IMR-90 (cell line): ENCODE measurements at regions not wholly inside any gene's neighbourhood (a gene's known extent, or its start where the extent isn't known, plus 50 kb on each side); places are given as distances from the start of the nearest gene placed in this dataset.

Experiments
- CEBPB ChIP-seq: IDR thresholded peaks from 2 replicates; pipeline ENCODE4 v1.6.1; 2012; ENCODE audit warnings: low read depth, low read length, improper control_type of control experiment
- NFE2L2 ChIP-seq: fragments of 150-350 bp; IDR thresholded peaks from 2 replicates; pipeline ENCODE4 v1.6.1; 2016; ENCODE audit warnings: low read depth, mild to moderate bottlenecking, low read length
- POLR2A ChIP-seq: IDR thresholded peaks from 2 replicates; pipeline ENCODE4 v1.6.1; 2012; ENCODE audit warnings: mild to moderate bottlenecking, low read depth, low read length
- RAD21 ChIP-seq: IDR thresholded peaks from 2 replicates; pipeline ENCODE4 v1.6.1; 2012; ENCODE audit warnings: low read length, improper control_type of control experiment
- RCOR1 ChIP-seq: IDR thresholded peaks from 2 replicates; pipeline ENCODE4 v1.6.1; 2012; ENCODE audit warnings: mild to moderate bottlenecking, low read length, improper control_type of control experiment; ENCODE audit not compliant: insufficient replicate concordance
- RFX5 ChIP-seq: IDR thresholded peaks from 2 replicates; pipeline ENCODE4 v1.8.0; 2012; ENCODE audit warnings: low read depth, mild to moderate bottlenecking, low read length, moderate library complexity
- SMC3 ChIP-seq: fragments of 150-350 bp; IDR thresholded peaks from 2 replicates; pipeline ENCODE4 v1.6.1; 2016; ENCODE audit warnings: low read depth, mild to moderate bottlenecking, antibody characterized with exemption, low read length, moderate library complexity
- TF ChIP-seq, protein P1 (sequence below): conservative IDR thresholded peaks from 2 replicates; pipeline ENCODE4 v1.5.1; 2012; ENCODE audit warnings: mild to moderate bottlenecking, low read depth, low read length, improper control_type of control experiment
- TF ChIP-seq, protein P2 (sequence below): fragments of 150-350 bp; IDR thresholded peaks from 2 replicates; pipeline ENCODE4 v1.6.1; 2017; ENCODE audit warnings: mild to moderate bottlenecking, antibody characterized with exemption, low read length, low read depth

DNA sequence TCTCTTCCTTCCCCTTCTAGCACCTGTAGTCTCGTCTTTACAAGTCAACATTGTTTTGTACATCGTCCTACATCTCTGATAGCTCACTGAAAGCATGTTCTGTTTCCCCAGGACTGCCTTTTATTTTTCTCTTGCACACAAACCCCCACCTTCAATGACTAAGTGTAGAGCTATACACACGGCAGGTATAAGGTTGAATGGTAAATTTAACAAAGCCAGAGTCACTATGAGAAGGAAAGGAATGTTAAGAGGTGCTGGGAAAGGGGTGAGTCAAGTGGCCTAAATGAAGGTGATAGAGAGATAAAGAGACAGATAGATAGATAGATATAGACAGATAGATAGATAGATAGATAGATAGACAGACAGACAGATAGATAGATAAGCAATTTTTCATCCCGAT is 134.3 kb upstream of the ATP1B1 start:
- TF ChIP-seq, protein P1, sequence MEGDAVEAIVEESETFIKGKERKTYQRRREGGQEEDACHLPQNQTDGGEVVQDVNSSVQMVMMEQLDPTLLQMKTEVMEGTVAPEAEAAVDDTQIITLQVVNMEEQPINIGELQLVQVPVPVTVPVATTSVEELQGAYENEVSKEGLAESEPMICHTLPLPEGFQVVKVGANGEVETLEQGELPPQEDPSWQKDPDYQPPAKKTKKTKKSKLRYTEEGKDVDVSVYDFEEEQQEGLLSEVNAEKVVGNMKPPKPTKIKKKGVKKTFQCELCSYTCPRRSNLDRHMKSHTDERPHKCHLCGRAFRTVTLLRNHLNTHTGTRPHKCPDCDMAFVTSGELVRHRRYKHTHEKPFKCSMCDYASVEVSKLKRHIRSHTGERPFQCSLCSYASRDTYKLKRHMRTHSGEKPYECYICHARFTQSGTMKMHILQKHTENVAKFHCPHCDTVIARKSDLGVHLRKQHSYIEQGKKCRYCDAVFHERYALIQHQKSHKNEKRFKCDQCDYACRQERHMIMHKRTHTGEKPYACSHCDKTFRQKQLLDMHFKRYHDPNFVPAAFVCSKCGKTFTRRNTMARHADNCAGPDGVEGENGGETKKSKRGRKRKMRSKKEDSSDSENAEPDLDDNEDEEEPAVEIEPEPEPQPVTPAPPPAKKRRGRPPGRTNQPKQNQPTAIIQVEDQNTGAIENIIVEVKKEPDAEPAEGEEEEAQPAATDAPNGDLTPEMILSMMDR = no peak
- no peak for TF ChIP-seq RCOR1
- no peak for TF ChIP-seq POLR2A
- no peak for TF ChIP-seq RAD21
- TF ChIP-seq, protein P2, sequence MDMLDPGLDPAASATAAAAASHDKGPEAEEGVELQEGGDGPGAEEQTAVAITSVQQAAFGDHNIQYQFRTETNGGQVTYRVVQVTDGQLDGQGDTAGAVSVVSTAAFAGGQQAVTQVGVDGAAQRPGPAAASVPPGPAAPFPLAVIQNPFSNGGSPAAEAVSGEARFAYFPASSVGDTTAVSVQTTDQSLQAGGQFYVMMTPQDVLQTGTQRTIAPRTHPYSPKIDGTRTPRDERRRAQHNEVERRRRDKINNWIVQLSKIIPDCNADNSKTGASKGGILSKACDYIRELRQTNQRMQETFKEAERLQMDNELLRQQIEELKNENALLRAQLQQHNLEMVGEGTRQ = no peak
- no peak for TF ChIP-seq RFX5
- TF ChIP-seq CEBPB = no peak
- TF ChIP-seq SMC3 = no peak
- TF ChIP-seq NFE2L2 = no peak
